H1 (cell line): ENCODE measurements at regions not wholly inside any gene's neighbourhood (a gene's known extent, or its start where the extent isn't known, plus 50 kb on each side); places are given as distances from the start of the nearest gene placed in this dataset.
"Not testable (repeated sequence)": the region's sequence is repeated elsewhere in the genome, so short reads cannot be mapped to it uniquely, and the experiment has no call there.

ENCODE experiments used
- CTCF ChIA-PET: fragments of 300-600 bp; sonication (Branson Sonifier 250); formaldehyde crosslinking; loops from one replicate; lab custom pipeline; 2021; ENCODE audit not compliant: partially characterized antibody; lab: Charles Lee
- POLR2A ChIA-PET: fragments of 300-600 bp; sonication (Branson Sonifier 250); formaldehyde crosslinking; loops from one replicate; lab custom pipeline; 2021; ENCODE audit warnings: inconsistent platforms; ENCODE audit not compliant: partially characterized antibody; lab: Charles Lee
- DNase-seq, 2 experiments: peaks; one replicate each; pipeline versions ENCODE4 v3.0.0 to v3.0.0-alpha.2; 2010 to 2022; ENCODE audit warnings: low spot score in 2 of 2, low read depth in 1 of 2, mixed read lengths in 1 of 2
- FAIRE-seq: peaks from 2 replicates; lab custom pipeline; 2011; peaks lifted over from hg19 to GRCh38; lab: Jason Lieb, UNC
- H2AFZ ChIP-seq: 2 replicates; pipeline ENCODE4 v1.8.1; 2012; ENCODE audit warnings: low read length, inconsistent platforms
- H2AK5ac ChIP-seq: 2 replicates; pipeline ENCODE4 v1.6.1; 2013; ENCODE audit warnings: low read depth, low read length
- H2BK120ac ChIP-seq: replicated peaks from 2 replicates; pipeline ENCODE3; 2013; ENCODE audit warnings: low read depth, low read length, inconsistent platforms
- H2BK12ac ChIP-seq: 2 replicates; pipeline ENCODE4 v1.6.1; 2013; ENCODE audit warnings: low read depth, low read length
- H2BK15ac ChIP-seq: 2 replicates; pipeline ENCODE4 v1.6.1; 2013; ENCODE audit warnings: low read length
- H2BK20ac ChIP-seq: 2 replicates; pipeline ENCODE4 v1.6.1; 2013; ENCODE audit warnings: low read length
- H2BK5ac ChIP-seq: 2 replicates; pipeline ENCODE4 v1.6.1; 2013; ENCODE audit warnings: low read depth, low read length
- H3K14ac ChIP-seq: 2 replicates; pipeline ENCODE4 v1.6.1; 2013; ENCODE audit warnings: inconsistent platforms; ENCODE audit not compliant: insufficient read length
- H3K18ac ChIP-seq: 2 replicates; pipeline ENCODE4 v1.6.1; 2013; ENCODE audit warnings: low read length; ENCODE audit errors: extremely low read depth
- H3K23ac ChIP-seq: 2 replicates; pipeline ENCODE4 v1.6.1; 2013; ENCODE audit warnings: inconsistent platforms; ENCODE audit not compliant: insufficient read length
- H3K23me2 ChIP-seq: 2 replicates; pipeline ENCODE4 v1.6.1; 2013; ENCODE audit warnings: low read depth, low read length
- H3K27ac ChIP-seq: 2 replicates; pipeline ENCODE4 v1.6.1; 2011; ENCODE audit warnings: low read depth, low read length, inconsistent platforms
- H3K27me3 ChIP-seq, 4 experiments: replicated peaks in 1 of 4; 1 replicate in 1 of 4; 2 replicates in 3 of 4; pipeline versions ENCODE4 v1.6.1 to v1.8.1; 2011 to 2013; ENCODE audit warnings: low read length in 3 of 4, mild to moderate bottlenecking in 3 of 4, inconsistent platforms in 2 of 4, mixed read lengths in 2 of 4, moderate library complexity in 1 of 4; ENCODE audit not compliant: control insufficient read depth in 3 of 4, insufficient read depth in 3 of 4; ENCODE audit errors: extremely low read depth in 1 of 4
- H3K36me3 ChIP-seq, 4 experiments: 2 replicates each; pipeline versions ENCODE4 v1.6.1 to v1.8.1; 2011 to 2013; ENCODE audit warnings: mild to moderate bottlenecking in 4 of 4, low read length in 3 of 4, moderate library complexity in 2 of 4, control low read depth in 1 of 4, inconsistent platforms in 1 of 4; ENCODE audit not compliant: insufficient read depth in 4 of 4, control insufficient read depth in 2 of 4
- H3K4ac ChIP-seq: replicated peaks from 2 replicates; pipeline ENCODE3; 2013; ENCODE audit warnings: low read length, low read depth, mixed read lengths, inconsistent platforms; ENCODE audit not compliant: insufficient read length
- H3K4me1 ChIP-seq, 4 experiments: replicated peaks in 1 of 4; 1 replicate in 1 of 4; 2 replicates in 3 of 4; pipeline versions ENCODE4 v1.6.1 to v1.8.1; 2011 to 2013; ENCODE audit warnings: low read length in 3 of 4, inconsistent platforms in 2 of 4, mixed read lengths in 1 of 4; ENCODE audit not compliant: insufficient read depth in 4 of 4, control insufficient read depth in 3 of 4
- H3K4me2 ChIP-seq, 2 experiments: 2 replicates each; pipeline versions ENCODE4 v1.6.1 to v1.8.1; 2011 to 2013; ENCODE audit warnings: low read depth in 2 of 2, low read length in 2 of 2, control low read depth in 1 of 2, inconsistent platforms in 1 of 2, mild to moderate bottlenecking in 1 of 2; ENCODE audit not compliant: insufficient read depth in 1 of 2
- H3K4me3 ChIP-seq, 4 experiments: fragments of 200-600, 300-600 bp in 1 of 4; sonication (generic), shearing (Covaris generic), sonication (Bioruptor Twin) in 1 of 4; 2 replicates each; pipeline versions ENCODE4 v1.5.1 to v1.8.1; 2011 to 2016; ENCODE audit warnings: low read length in 4 of 4, low read depth in 3 of 4, control low read depth in 2 of 4, inconsistent platforms in 2 of 4, mild to moderate bottlenecking in 2 of 4, mixed read lengths in 1 of 4, moderate library complexity in 1 of 4; ENCODE audit not compliant: insufficient read depth in 2 of 4; ENCODE audit errors: extremely low read depth in 1 of 4
- H3K56ac ChIP-seq: replicated peaks from 2 replicates; pipeline ENCODE3; 2013; ENCODE audit warnings: low read depth, mild to moderate bottlenecking, mixed read lengths, low read length, inconsistent platforms; ENCODE audit not compliant: insufficient read length
- H3K79me1 ChIP-seq: 2 replicates; pipeline ENCODE4 v1.6.1; 2013; ENCODE audit warnings: low read depth, low read length, control low read depth
- H3K79me2 ChIP-seq, 2 experiments: 2 replicates each; pipeline versions ENCODE4 v1.6.1 to v1.8.1; 2012 to 2013; ENCODE audit warnings: low read length in 2 of 2, mild to moderate bottlenecking in 2 of 2, inconsistent platforms in 1 of 2; ENCODE audit not compliant: insufficient read depth in 2 of 2, control insufficient read depth in 1 of 2
- H3K9ac ChIP-seq, 4 experiments: replicated peaks in 1 of 4; 1 replicate in 1 of 4; 2 replicates in 3 of 4; pipeline versions ENCODE4 v1.6.1 to v1.8.1; 2011 to 2013; ENCODE audit warnings: low read depth in 3 of 4, low read length in 3 of 4, control low read depth in 2 of 4, mild to moderate bottlenecking in 2 of 4, moderate library complexity in 2 of 4, inconsistent platforms in 1 of 4; ENCODE audit errors: extremely low read depth in 1 of 4
- H3K9me3 ChIP-seq, 2 experiments: 2 replicates each; pipeline versions ENCODE4 v1.6.1 to v1.8.1; 2012 to 2013; ENCODE audit warnings: mild to moderate bottlenecking in 2 of 2, moderate library complexity in 2 of 2, control low read depth in 1 of 2, inconsistent platforms in 1 of 2, low read depth in 1 of 2, low read length in 1 of 2, mixed read lengths in 1 of 2; ENCODE audit not compliant: insufficient read depth in 2 of 2
- H4K20me1 ChIP-seq, 2 experiments: replicated peaks in 1 of 2; 2 replicates each; pipeline versions ENCODE3 to v1.8.1; 2011 to 2013; ENCODE audit warnings: inconsistent platforms in 2 of 2, low read length in 2 of 2, mild to moderate bottlenecking in 1 of 2; ENCODE audit not compliant: insufficient read depth in 2 of 2, control insufficient read depth in 1 of 2
- H4K5ac ChIP-seq: 2 replicates; pipeline ENCODE4 v1.6.1; 2013; ENCODE audit warnings: low read length, low read depth, mixed read lengths, inconsistent platforms; ENCODE audit not compliant: insufficient read length
- H4K8ac ChIP-seq: 2 replicates; pipeline ENCODE4 v1.8.0; 2013; ENCODE audit warnings: mild to moderate bottlenecking, moderate library complexity, low read length, inconsistent platforms; ENCODE audit not compliant: insufficient read depth; ENCODE audit errors: extremely low read depth
- H4K91ac ChIP-seq: replicated peaks from 2 replicates; pipeline ENCODE3; 2013; ENCODE audit warnings: low read length, mixed read lengths, inconsistent platforms; ENCODE audit not compliant: insufficient read length
- WGBS, 2 experiments: shearing (Covaris generic) in 1 of 2; methylation state at CpG; one replicate each; pipeline versions ENCODE4 v1.1.6 to v1.1.7; 2013 to 2015; ENCODE audit warnings: low lambda C conversion rate in 2 of 2, mixed read lengths in 2 of 2, inconsistent platforms in 1 of 2, low coverage in 1 of 2, missing lambda C conversion rate in 1 of 2; ENCODE audit not compliant: insufficient replicate concordance in 2 of 2, insufficient coverage in 1 of 2, insufficient read length in 1 of 2; ENCODE audit errors: extremely low coverage in 1 of 2, missing lambda C conversion rate in 1 of 2; 5-methylcytosine and 5-hydroxymethylcytosine counted together

DNA sequence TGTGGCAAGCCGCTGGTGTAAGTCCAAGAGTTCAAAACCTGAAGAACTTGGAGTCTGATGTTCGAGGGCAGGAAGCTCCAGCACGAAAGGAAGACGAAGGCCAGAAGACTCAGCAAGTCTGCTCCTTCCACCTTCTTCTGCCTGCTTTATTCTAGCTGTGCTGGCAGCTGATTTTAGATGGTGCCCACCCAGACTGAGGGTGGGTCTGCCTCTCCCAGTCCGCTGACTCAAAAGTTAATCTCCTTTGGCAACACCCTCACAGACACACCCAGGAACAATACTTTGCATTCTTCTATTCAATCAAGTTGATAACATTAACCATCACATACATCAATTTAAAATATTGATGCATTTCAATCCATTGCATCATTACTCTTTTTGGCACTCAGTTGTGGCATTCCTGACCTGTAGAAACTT lies 373.1 kb downstream of the CDH10 start:
- H2AFZ ChIP-seq, H4K91ac ChIP-seq, H3K79me2 ChIP-seq, H2BK5ac ChIP-seq, H2BK20ac ChIP-seq, H3K4me2 ChIP-seq, H3K27ac ChIP-seq, H4K8ac ChIP-seq, H3K56ac ChIP-seq, H3K4me3 ChIP-seq, H4K5ac ChIP-seq, H3K79me1 ChIP-seq, POLR2A ChIA-PET, DNase-seq, H2BK12ac ChIP-seq, H3K18ac ChIP-seq, H3K9me3 ChIP-seq, H2AK5ac ChIP-seq, H3K27me3 ChIP-seq, H3K23ac ChIP-seq, H3K36me3 ChIP-seq, CTCF ChIA-PET, FAIRE-seq, H3K14ac ChIP-seq, H3K9ac ChIP-seq, H2BK120ac ChIP-seq, H3K23me2 ChIP-seq, H3K4me1 ChIP-seq, H3K4ac ChIP-seq, H2BK15ac ChIP-seq, H4K20me1 ChIP-seq: not testable (repeated sequence)
- WGBS, 2 experiments, result 99% methylated on average over 5 of the region's 5 CpGs; no CpG with 5 or more reads in 1 of the 2 experiments
